GM12892 (cell line): ENCODE measurements at regions not wholly inside any gene's neighbourhood (a gene's known extent, or its start where the extent isn't known, plus 50 kb on each side); places are given as distances from the start of the nearest gene placed in this dataset.

Experiments used
- POLR2A ChIP-seq: IDR thresholded peaks from 2 replicates; pipeline ENCODE4 v1.6.1; 2011; ENCODE audit warnings: low read depth, low read length, control low read depth
- POLR2AphosphoS5 ChIP-seq: IDR thresholded peaks from 2 replicates; pipeline ENCODE4 v1.6.1; 2011; ENCODE audit warnings: low read depth, low read length, control low read depth

DNA sequence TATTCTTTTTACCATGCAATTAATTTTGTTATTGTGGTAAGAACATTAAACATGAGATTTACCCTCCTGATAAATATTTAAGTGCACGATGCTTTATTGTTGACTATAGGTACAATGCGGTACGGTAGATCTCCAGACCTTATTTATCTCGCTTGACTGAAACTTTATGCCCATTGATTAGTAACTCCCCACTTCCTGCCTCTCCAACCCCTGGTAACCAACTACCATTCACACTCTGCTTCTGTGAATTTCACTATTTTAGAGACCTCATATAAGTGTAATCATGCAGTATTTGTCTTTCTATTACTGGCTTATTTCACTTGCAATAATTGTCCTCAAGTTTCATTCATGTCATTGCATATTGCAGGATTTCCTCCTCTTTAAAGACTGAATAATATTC is 195.7 kb upstream of the ID2 start:
- TF ChIP-seq POLR2AphosphoS5 = no peak
- no peak for TF ChIP-seq POLR2A
